Erythroblast (primary cell): ENCODE measurements at regions not wholly inside any gene's neighbourhood (a gene's known extent, or its start where the extent isn't known, plus 50 kb on each side); places are given as distances from the start of the nearest gene placed in this dataset.
"Not testable (repeated sequence)": the region's sequence is repeated elsewhere in the genome, so short reads cannot be mapped to it uniquely, and the experiment has no call there.

ENCODE experiments used
- GATA1 ChIP-seq: IDR thresholded peaks from 2 replicates; pipeline ENCODE4 v1.6.1; 2011; ENCODE audit warnings: low read depth, mild to moderate bottlenecking, control low read depth, low read length, moderate library complexity
- POLR2A ChIP-seq: IDR thresholded peaks from 2 replicates; pipeline ENCODE4 v1.6.1; 2011; ENCODE audit warnings: mild to moderate bottlenecking, low read length

DNA sequence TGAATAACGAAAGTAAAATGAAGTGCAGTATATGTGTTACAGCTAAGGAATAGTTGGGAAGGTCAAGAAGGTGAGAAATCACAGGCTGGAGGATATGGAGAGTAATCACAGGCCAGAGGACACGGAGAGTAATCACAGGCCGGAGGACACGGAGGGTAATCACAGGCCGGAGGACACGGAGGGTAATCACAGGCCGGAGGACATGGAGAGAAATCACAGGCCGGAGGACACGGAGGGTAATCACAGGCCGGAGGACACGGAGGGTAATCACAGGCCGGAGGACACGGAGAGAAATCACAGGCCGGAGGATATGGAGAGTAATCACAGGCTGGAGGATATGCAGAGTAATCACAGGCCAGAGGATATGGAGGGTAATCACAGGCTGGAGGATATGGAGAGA lies 121.8 kb downstream of the BRMS1L start:
- not testable (repeated sequence) for TF ChIP-seq POLR2A, GATA1
